ENCODE measurements at regions not wholly inside any gene's neighbourhood (a gene's known extent, or its start where the extent isn't known, plus 50 kb on each side); places are given as distances from the start of the nearest gene placed in this dataset.
"Not testable (repeated sequence)": the region's sequence is repeated elsewhere in the genome, so short reads cannot be mapped to it uniquely, and the experiment has no call there.

DNA sequence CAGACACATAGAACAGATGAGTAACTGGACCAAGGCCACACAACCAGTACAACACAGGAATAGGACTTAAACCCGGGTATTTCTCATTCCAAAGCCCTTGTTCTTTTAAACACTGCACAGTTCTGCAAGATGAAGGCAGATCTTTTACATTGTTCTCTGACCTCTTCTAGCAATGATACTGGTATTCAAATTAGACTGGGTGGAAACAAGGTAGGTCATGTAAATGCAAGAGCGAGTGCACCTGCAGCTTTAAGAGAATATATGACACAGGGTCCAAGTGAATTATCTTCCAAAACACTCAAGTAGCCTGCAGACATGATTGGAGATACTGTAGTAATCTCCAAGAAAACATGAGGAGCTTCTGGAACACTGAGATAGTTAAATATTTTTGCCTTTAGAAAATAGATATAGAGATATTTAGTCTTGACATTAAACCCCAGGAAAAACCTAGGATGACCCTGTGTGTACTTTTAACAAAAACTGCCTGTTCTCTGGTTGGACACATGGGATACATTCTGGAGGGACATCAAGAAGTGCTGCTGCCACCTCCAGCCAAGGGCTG is 130.6 kb upstream of the EPB41L4A start:
- no peak overlapping the region for H3K27ac ChIP-seq (ENCODE audit: insufficient read depth, low read length, poor library complexity, severe bottlenecking)
- H3K36me3 ChIP-seq (ENCODE audit: control insufficient read depth, insufficient read depth, low read length), result no peaks in the 10 kb centered on the region
- no peaks in the 10 kb centered on the region for H3K9me3 ChIP-seq (ENCODE audit: control insufficient read depth, low read length)
- no peak overlapping the region for H3K4me3 ChIP-seq (ENCODE audit: insufficient read depth, low read depth, low read length, poor library complexity, severe bottlenecking)
- H3K27me3 ChIP-seq (replicated peaks; ENCODE audit: control insufficient read depth, insufficient read depth, low read length, poor library complexity, severe bottlenecking), result no peaks in the 10 kb centered on the region
- no peaks in the 10 kb centered on the region for H3K4me1 ChIP-seq (ENCODE audit: control insufficient read depth, insufficient read depth, low read length, poor library complexity, severe bottlenecking)
- DNase-seq, result no peak

GRCh38 chr5:112551419-112552032 is 132.4 kb upstream of the EPB41L4A start:
- H3K4me3 ChIP-seq (ENCODE audit: insufficient read depth, low read depth, low read length, poor library complexity, severe bottlenecking), result no peak overlapping the region
- no peaks in the 10 kb centered on the region for H3K9me3 ChIP-seq (ENCODE audit: control insufficient read depth, low read length)
- peak in 1 of 3 donors; percentile 9 for DNase-seq
- no peaks in the 10 kb centered on the region for H3K27me3 ChIP-seq (replicated peaks; ENCODE audit: control insufficient read depth, insufficient read depth, low read length, poor library complexity, severe bottlenecking)
- H3K4me1 ChIP-seq (ENCODE audit: control insufficient read depth, insufficient read depth, low read length, poor library complexity, severe bottlenecking), result no peaks in the 10 kb centered on the region
- H3K36me3 ChIP-seq (ENCODE audit: control insufficient read depth, insufficient read depth, low read length), result no peaks in the 10 kb centered on the region
- no peak overlapping the region for H3K27ac ChIP-seq (ENCODE audit: insufficient read depth, low read length, poor library complexity, severe bottlenecking)

GRCh38 chr5:112552216-112552615 is 133.1 kb upstream of the EPB41L4A start:
- no peak for DNase-seq
- Histone ChIP-seq H3K27ac (ENCODE audit: insufficient read depth, low read length, poor library complexity, severe bottlenecking) (no peak overlapping the region), H3K9me3 (ENCODE audit: control insufficient read depth, low read length) (no peaks in the 10 kb centered on the region), H3K4me3 (ENCODE audit: insufficient read depth, low read depth, low read length, poor library complexity, severe bottlenecking) (no peak overlapping the region), H3K36me3 (ENCODE audit: control insufficient read depth, insufficient read depth, low read length) (no peaks in the 10 kb centered on the region), H3K4me1 (ENCODE audit: control insufficient read depth, insufficient read depth, low read length, poor library complexity, severe bottlenecking) (no peaks in the 10 kb centered on the region), H3K27me3 (replicated peaks; ENCODE audit: control insufficient read depth, insufficient read depth, low read length, poor library complexity, severe bottlenecking) (no peaks in the 10 kb centered on the region)

GRCh38 chr5:112552791-112553190 is 133.7 kb upstream of the EPB41L4A start:
- H3K27me3 ChIP-seq (replicated peaks; ENCODE audit: control insufficient read depth, insufficient read depth, low read length, poor library complexity, severe bottlenecking), result no peaks in the 10 kb centered on the region
- no peak overlapping the region for H3K27ac ChIP-seq (ENCODE audit: insufficient read depth, low read length, poor library complexity, severe bottlenecking)
- no peak for DNase-seq
- no peak overlapping the region for H3K4me3 ChIP-seq (ENCODE audit: insufficient read depth, low read depth, low read length, poor library complexity, severe bottlenecking)
- no peaks in the 10 kb centered on the region for H3K4me1 ChIP-seq (ENCODE audit: control insufficient read depth, insufficient read depth, low read length, poor library complexity, severe bottlenecking)
- no peaks in the 10 kb centered on the region for H3K36me3 ChIP-seq (ENCODE audit: control insufficient read depth, insufficient read depth, low read length)
- H3K9me3 ChIP-seq (ENCODE audit: control insufficient read depth, low read length), result no peaks in the 10 kb centered on the region

GRCh38 chr5:112554101-112554977 is 135.3 kb upstream of the EPB41L4A start:
- H3K36me3 ChIP-seq (ENCODE audit: control insufficient read depth, insufficient read depth, low read length), result no peaks in the 10 kb centered on the region
- no peak for DNase-seq
- H3K9me3 ChIP-seq (ENCODE audit: control insufficient read depth, low read length), result no peaks in the 10 kb centered on the region
- H3K4me3 ChIP-seq (ENCODE audit: insufficient read depth, low read depth, low read length, poor library complexity, severe bottlenecking), result no peak overlapping the region
- H3K27ac ChIP-seq (ENCODE audit: insufficient read depth, low read length, poor library complexity, severe bottlenecking), result no peak overlapping the region
- H3K4me1 ChIP-seq (ENCODE audit: control insufficient read depth, insufficient read depth, low read length, poor library complexity, severe bottlenecking), result no peaks in the 10 kb centered on the region
- no peaks in the 10 kb centered on the region for H3K27me3 ChIP-seq (replicated peaks; ENCODE audit: control insufficient read depth, insufficient read depth, low read length, poor library complexity, severe bottlenecking)

DNA sequence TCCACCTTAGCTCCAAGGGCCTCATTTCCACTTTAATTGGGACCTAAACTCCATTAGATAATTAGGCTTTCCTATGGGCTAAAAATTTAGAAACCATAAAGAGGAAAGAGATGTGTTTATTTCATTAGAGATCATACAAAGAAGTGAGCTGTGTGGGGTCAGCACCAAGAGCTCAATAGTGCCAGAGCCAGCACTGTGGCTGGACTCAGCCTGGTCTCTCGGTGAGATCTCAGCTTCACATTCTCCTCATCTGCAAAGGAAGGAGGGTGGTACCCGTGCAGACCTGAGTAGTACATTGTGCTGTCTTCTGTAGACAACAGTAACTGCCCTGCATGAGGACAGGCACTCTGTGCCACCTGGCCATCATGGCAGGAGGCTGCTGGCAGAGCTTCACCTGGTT is 136.1 kb upstream of the EPB41L4A start:
- H3K27me3 ChIP-seq (replicated peaks; ENCODE audit: control insufficient read depth, insufficient read depth, low read length, poor library complexity, severe bottlenecking), result no peaks in the 10 kb centered on the region
- no peaks in the 10 kb centered on the region for H3K36me3 ChIP-seq (ENCODE audit: control insufficient read depth, insufficient read depth, low read length)
- H3K4me3 ChIP-seq (ENCODE audit: insufficient read depth, low read depth, low read length, poor library complexity, severe bottlenecking), result no peak overlapping the region
- no peaks in the 10 kb centered on the region for H3K4me1 ChIP-seq (ENCODE audit: control insufficient read depth, insufficient read depth, low read length, poor library complexity, severe bottlenecking)
- no peak overlapping the region for H3K27ac ChIP-seq (ENCODE audit: insufficient read depth, low read length, poor library complexity, severe bottlenecking)
- H3K9me3 ChIP-seq (ENCODE audit: control insufficient read depth, low read length), result no peaks in the 10 kb centered on the region
- DNase-seq, result no peak

- no peaks in the 10 kb centered on the region for H3K36me3 ChIP-seq (ENCODE audit: control insufficient read depth, insufficient read depth, low read length)
- no peaks in the 10 kb centered on the region for H3K27me3 ChIP-seq (replicated peaks; ENCODE audit: control insufficient read depth, insufficient read depth, low read length, poor library complexity, severe bottlenecking)
- H3K27ac ChIP-seq (ENCODE audit: insufficient read depth, low read length, poor library complexity, severe bottlenecking), result no peak overlapping the region
- DNase-seq, result no peak
- H3K4me1 ChIP-seq (ENCODE audit: control insufficient read depth, insufficient read depth, low read length, poor library complexity, severe bottlenecking), result no peaks in the 10 kb centered on the region
- H3K4me3 ChIP-seq (ENCODE audit: insufficient read depth, low read depth, low read length, poor library complexity, severe bottlenecking), result no peak overlapping the region
- no peaks in the 10 kb centered on the region for H3K9me3 ChIP-seq (ENCODE audit: control insufficient read depth, low read length)
Measured at GRCh38 chr5:112555691-112556090, 136.6 kb upstream of the EPB41L4A start.

DNA sequence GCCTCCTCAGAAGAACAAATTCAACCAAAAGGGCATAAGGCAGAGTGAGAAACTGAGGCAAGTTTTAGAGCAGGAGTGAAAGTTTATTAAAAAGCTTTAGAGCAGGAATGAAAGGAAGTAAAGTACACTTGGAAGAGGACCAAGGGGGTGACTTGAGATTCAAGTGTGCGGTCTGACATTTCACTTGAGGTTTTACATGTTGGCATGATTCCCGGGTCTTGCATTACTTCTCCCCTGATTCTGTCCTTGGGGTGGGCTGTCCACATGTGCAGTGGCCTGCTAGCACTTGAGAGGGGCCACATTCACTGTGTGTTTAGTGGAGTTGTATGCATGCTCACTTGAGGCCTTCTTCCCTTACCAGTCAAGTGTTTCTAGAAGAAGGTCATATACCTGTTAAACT is 140.4 kb upstream of the EPB41L4A start:
- H3K9me3 ChIP-seq (ENCODE audit: control insufficient read depth, low read length); H3K27me3 ChIP-seq (replicated peaks; ENCODE audit: control insufficient read depth, insufficient read depth, low read length, poor library complexity, severe bottlenecking); DNase-seq: not testable (repeated sequence)

DNA sequence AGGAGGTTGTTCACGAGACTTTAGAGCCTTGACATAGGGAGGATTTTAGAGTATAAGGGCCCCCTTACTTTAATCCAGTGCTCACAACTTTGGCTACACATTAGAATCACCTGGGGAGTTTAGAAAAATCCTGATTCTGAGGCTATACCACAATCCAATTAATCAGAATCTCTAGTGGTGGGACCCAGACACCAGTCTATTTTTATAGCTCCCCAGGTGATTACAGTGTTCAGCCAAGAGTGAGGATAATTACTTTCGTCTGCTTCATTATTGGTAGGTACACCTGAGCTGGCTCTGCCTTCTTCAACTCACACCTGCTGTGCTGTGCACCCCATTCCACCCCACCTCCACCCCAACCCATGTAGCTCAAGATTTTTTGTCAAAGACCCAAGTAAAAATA is 141.3 kb upstream of the EPB41L4A start:
- H3K27me3 ChIP-seq (replicated peaks; ENCODE audit: control insufficient read depth, insufficient read depth, low read length, poor library complexity, severe bottlenecking), result no peaks in the 10 kb centered on the region
- H3K9me3 ChIP-seq (ENCODE audit: control insufficient read depth, low read length), result no peaks in the 10 kb centered on the region
- H3K27ac ChIP-seq (ENCODE audit: insufficient read depth, low read length, poor library complexity, severe bottlenecking), result no peak overlapping the region
- H3K36me3 ChIP-seq (ENCODE audit: control insufficient read depth, insufficient read depth, low read length), result no peaks in the 10 kb centered on the region
- no peaks in the 10 kb centered on the region for H3K4me1 ChIP-seq (ENCODE audit: control insufficient read depth, insufficient read depth, low read length, poor library complexity, severe bottlenecking)
- DNase-seq, result no peak
- H3K4me3 ChIP-seq (ENCODE audit: insufficient read depth, low read depth, low read length, poor library complexity, severe bottlenecking), result no peak overlapping the region

More for the DNA sequence above, 140.4 kb upstream of the EPB41L4A start:
- not testable (repeated sequence) for H3K4me3 ChIP-seq (ENCODE audit: insufficient read depth, low read depth, low read length, poor library complexity, severe bottlenecking); H3K4me1 ChIP-seq (ENCODE audit: control insufficient read depth, insufficient read depth, low read length, poor library complexity, severe bottlenecking); H3K36me3 ChIP-seq (ENCODE audit: control insufficient read depth, insufficient read depth, low read length); H3K27ac ChIP-seq (ENCODE audit: insufficient read depth, low read length, poor library complexity, severe bottlenecking)

GRCh38 chr5:112563169-112563826 is 144.2 kb upstream of the EPB41L4A start:
- no peak overlapping the region for H3K27ac ChIP-seq (ENCODE audit: insufficient read depth, low read length, poor library complexity, severe bottlenecking)
- H3K9me3 ChIP-seq (ENCODE audit: control insufficient read depth, low read length), result no peaks in the 10 kb centered on the region
- H3K27me3 ChIP-seq (replicated peaks; ENCODE audit: control insufficient read depth, insufficient read depth, low read length, poor library complexity, severe bottlenecking), result no peaks in the 10 kb centered on the region
- H3K36me3 ChIP-seq (ENCODE audit: control insufficient read depth, insufficient read depth, low read length), result no peaks in the 10 kb centered on the region
- DNase-seq, result no peak
- no peak overlapping the region for H3K4me3 ChIP-seq (ENCODE audit: insufficient read depth, low read depth, low read length, poor library complexity, severe bottlenecking)
- no peaks in the 10 kb centered on the region for H3K4me1 ChIP-seq (ENCODE audit: control insufficient read depth, insufficient read depth, low read length, poor library complexity, severe bottlenecking)
